Islet of Langerhans (tissue), 1 donor: ENCODE measurements at regions not wholly inside any gene's neighbourhood (a gene's known extent, or its start where the extent isn't known, plus 50 kb on each side); places are given as distances from the start of the nearest gene placed in this dataset.

Experiments used
- FAIRE-seq: peaks from one replicate; lab custom pipeline; 2011; peaks lifted over from hg19 to GRCh38; lab: Jason Lieb, UNC

DNA sequence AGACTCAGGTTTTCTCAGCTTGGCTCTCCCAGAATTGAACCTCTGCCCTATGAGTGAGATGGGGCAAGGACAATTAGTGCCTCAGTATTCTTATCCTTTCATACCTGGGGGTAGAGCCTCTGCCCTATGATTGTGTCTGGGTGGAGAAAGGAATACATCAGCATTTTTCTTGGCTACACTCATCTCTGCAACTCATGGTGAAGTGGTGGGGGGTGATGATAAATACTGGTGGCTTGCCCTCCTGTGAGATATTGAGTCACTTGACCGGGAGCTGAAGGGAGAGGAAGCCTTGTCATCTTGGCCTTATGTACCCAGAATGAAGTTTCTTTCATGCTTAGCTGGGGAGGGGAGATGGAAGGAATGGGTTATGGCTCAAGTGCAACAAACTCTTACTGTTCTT lies 71.3 kb upstream of the ENOX2 start:
- no peak for FAIRE-seq

DNA sequence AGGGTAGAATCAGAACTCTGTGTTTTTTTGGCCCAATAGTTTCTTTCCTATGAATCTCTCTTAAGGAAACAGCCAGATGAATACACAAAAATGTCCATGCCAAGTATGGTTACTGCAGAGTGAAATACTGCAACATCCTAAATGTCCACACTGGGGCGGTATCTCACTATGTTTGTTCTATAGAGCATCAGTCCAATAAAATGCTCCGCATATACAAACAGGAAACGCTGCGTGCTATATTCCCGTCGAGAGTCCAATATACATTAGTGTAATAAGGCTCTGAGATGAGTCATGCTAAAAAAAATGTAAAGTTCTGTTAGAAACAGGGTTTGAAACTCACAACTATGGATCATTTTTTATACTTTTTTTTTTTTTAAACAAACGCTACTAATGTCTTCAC lies 72.9 kb upstream of the ENOX2 start:
- FAIRE-seq, result peak; percentile 88

DNA sequence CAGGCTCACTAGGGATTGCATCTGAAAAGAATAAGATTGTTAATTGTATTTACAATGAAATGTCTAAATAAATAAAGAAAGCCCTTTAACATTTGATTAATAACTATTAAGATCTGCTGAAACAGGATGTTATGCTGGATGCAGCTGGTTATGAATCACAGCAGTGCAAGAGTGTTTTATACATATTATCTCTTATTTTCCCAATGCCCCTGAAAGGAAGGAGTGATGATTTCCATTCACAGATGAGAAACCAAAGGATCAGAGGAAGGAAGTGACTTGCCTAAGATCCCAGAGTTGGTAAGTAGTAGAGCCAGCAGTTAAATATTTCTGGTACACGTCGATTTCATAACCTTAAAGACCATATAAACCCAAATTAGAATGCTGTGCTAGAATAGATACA lies 76.3 kb upstream of the ARHGAP36 start:
- FAIRE-seq, result no peak

DNA sequence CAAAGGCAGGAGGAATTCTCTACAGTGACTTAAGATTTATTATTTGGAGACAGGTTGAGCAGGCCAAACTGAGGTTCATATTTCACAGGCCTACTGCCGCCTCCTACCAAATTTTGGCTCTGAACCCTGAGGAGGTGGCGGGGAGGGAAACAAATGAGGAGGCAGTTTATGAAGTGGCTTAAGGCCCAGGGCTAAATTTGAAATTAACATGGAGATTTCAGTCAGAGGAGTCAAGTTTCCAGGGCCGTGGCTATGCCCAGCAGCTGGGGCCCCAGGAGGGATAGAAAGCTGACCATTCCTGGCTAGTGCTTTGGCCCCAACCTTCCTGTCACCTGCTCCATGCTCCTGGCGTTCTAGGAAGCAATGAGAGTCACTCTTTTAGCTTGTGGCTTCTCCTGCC lies 73.4 kb upstream of the ARHGAP36 start:
- FAIRE-seq, result no peak

DNA sequence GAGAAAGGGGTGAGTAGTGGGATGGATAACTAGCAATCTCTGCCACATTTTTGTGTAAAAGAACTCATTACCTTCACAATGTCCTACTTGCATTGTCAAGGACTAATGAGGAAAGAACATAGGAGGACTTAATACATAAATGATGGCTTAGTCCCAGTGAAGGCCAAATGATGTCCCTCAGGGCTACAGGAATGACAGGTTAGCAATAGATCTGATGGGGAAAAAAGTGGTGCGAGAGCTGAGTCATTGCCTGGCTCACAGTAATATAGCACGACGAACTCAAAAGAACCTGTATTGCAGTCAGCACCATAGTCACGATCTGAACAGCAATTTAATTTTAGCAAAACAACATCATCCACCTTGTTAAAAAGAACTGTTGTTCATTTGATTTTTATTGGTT lies 70.9 kb upstream of the ARHGAP36 start:
- no peak for FAIRE-seq

DNA sequence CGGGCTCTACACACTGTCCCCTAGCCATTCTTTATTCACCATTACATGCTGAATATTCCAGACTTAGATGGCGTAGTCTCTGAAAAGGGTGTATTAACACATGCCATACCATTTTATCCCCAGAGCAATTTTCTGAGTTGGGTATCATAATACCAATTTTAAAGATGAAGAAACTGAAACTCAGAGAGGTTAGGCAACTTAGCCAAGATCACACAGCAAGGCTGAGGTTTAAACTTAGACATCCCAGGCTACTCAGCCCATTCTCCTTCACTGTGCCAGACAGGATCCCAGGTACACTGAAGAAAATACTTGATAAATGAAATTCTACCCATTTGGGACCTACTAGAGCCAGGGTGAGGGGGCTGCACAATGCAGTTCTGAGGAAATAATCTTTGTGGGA lies 67.4 kb upstream of the ARHGAP36 start:
- FAIRE-seq, result no peak

DNA sequence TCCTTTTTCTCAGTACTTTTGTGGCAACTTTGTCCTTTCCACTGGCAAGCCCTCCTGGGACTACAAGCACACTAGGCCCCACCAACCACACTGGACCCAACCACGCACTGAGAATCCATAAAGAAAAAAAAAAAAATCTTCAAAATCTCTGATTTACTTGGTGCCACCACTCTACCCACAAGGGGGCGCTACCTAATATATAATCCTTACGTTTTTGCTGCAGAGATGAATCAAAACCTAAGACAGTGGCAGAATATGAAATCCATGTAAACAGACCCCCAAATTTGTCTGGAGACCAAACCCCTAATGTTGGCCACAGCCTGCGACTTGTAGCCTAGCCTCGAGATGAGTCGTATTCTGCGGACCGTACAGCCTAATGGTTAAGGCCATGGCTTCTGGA lies 63.5 kb upstream of the ARHGAP36 start:
- no peak for FAIRE-seq

DNA sequence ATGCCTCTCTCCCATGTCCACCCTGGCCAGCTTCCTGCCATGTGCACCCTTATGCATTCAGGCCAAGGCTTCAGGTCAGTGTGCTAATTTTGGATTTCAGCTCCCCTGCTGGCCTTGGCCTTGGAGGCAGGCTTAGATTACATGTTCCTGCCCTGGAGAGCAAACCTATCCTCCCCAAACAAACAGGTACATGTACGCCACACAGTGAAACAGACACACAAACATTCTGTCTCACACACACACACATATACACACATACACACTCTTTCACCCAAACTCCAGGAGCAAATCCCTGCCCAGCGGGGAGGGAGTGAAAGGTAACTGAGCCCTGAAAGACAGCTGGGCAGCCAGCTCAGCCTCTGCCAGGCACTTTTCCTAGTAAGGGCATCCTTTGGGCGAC lies 62.7 kb upstream of the ARHGAP36 start:
- FAIRE-seq, result no peak

DNA sequence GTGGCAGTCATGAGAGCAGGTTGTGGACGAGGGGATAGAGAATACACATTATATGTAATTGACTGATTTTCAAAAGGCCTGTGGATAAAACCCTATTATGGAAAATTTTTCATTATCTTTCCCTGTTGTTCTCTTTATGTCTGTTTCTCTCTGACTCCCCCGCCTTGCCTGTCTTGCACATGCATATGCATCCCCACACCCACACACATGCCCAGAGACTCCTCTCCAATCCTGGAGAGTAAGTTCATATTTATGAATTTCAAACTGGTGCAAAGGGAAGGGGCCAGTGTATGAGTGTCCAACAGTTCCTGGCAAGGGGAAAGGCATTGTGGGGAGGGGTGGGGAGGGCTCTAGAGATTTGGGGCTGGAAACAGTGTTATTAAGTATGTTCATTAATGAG lies 60.8 kb upstream of the ARHGAP36 start:
- FAIRE-seq, result no peak

DNA sequence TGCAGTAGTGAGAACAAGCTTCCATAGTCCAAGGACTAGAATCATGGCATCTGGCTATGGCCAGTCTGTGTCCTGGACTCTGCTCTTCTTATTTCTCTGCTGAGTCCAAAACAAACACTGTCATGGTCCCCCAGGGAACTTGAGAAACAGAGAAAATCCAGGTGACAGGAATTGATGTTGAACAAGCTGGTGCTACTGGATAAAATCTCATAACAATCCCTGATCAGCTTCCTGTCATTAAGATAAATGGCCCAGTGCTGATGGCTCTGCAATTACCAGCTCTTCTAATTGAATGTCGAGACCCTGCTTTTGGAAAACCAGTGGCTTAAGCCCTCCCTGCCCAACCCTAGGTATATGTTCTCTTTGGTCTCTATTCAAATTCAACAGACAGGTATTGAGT lies 58.8 kb upstream of the ARHGAP36 start:
- FAIRE-seq, result no peak
